Neural cell (in vitro differentiated cells): ENCODE measurements at regions not wholly inside any gene's neighbourhood (a gene's known extent, or its start where the extent isn't known, plus 50 kb on each side); places are given as distances from the start of the nearest gene placed in this dataset.

Experiments
- H2AFZ ChIP-seq: fragments of 200-600, 300-800 bp; sonication (generic), shearing (Covaris generic); 2 replicates; pipeline ENCODE4 v1.6.0; 2014; ENCODE audit warnings: low read depth, mild to moderate bottlenecking, antibody characterized with exemption, low read length, moderate library complexity
- H3F3A ChIP-seq: fragments of 200-600 bp; shearing (Covaris generic); 2 replicates; pipeline ENCODE4 v1.6.1; 2016; ENCODE audit warnings: mild to moderate bottlenecking, moderate library complexity, mixed read lengths, antibody characterized with exemption, low read length; ENCODE audit not compliant: insufficient read depth, poor library complexity, severe bottlenecking
- H3K27ac ChIP-seq: fragments of 200-600, 300-800 bp; sonication (generic), shearing (Covaris generic); 2 replicates; pipeline ENCODE4 v1.5.1; 2014; ENCODE audit warnings: mild to moderate bottlenecking, low read length, moderate library complexity
- H3K27me3 ChIP-seq: fragments of 300-800, 200-600 bp; sonication (generic), shearing (Covaris generic); 2 replicates; pipeline ENCODE4 v1.6.0; 2014; ENCODE audit warnings: mild to moderate bottlenecking, low read depth, low read length, moderate library complexity; ENCODE audit not compliant: insufficient read depth
- H3K36me3 ChIP-seq: fragments of 300-800, 200-600 bp; sonication (generic), shearing (Covaris generic); 2 replicates; pipeline ENCODE4 v1.5.1; 2014; ENCODE audit warnings: mild to moderate bottlenecking, antibody characterized with exemption, low read length, moderate library complexity; ENCODE audit not compliant: insufficient read depth
- H3K4me2 ChIP-seq: fragments of 300-800, 200-600 bp; sonication (generic), shearing (Covaris generic); 2 replicates; pipeline ENCODE4 v1.6.0; 2014; ENCODE audit warnings: mild to moderate bottlenecking, low read length
- H3K4me3 ChIP-seq: fragments of 300-800, 200-600 bp; sonication (generic), shearing (Covaris generic); 2 replicates; pipeline ENCODE4 v1.5.1; 2014; ENCODE audit warnings: mild to moderate bottlenecking, low read length, moderate library complexity
- H3K79me2 ChIP-seq: fragments of 200-600 bp; shearing (Covaris generic); replicated peaks from 2 replicates; pipeline ENCODE4 v1.6.0; 2014; ENCODE audit warnings: mild to moderate bottlenecking, low read length, moderate library complexity; ENCODE audit not compliant: insufficient read depth
- H3K9ac ChIP-seq: fragments of 300-800, 200-600 bp; sonication (generic), shearing (Covaris generic); 2 replicates; pipeline ENCODE4 v1.6.1; 2016; ENCODE audit warnings: mild to moderate bottlenecking, low read length, mixed read lengths
- H3K9me2 ChIP-seq: fragments of 200-600 bp; shearing (Covaris generic); 2 replicates; pipeline ENCODE4 v1.6.1; 2016; ENCODE audit warnings: mild to moderate bottlenecking, low read length, mixed read lengths; ENCODE audit not compliant: insufficient read depth
- H3K9me3 ChIP-seq: fragments of 200-600, 300-800 bp; sonication (generic), shearing (Covaris generic); 2 replicates; pipeline ENCODE4 v1.6.1; 2016; ENCODE audit warnings: mild to moderate bottlenecking, mixed run types, low read length, moderate library complexity, mixed read lengths
- H4K20me1 ChIP-seq: fragments of 200-600 bp; shearing (Covaris generic); 2 replicates; pipeline ENCODE4 v1.6.1; 2016; ENCODE audit warnings: mild to moderate bottlenecking, mixed run types; ENCODE audit not compliant: insufficient read depth
- EP300 ChIP-seq: fragments of 450-650 bp; conservative IDR thresholded peaks from 2 replicates; pipeline ENCODE4 v1.6.1; 2014; ENCODE audit warnings: antibody characterized with exemption, mild to moderate bottlenecking, moderate library complexity; ENCODE audit not compliant: poor library complexity, severe bottlenecking
- EZH2 ChIP-seq: fragments of 200-600, 300-800 bp; shearing (Covaris generic), sonication (generic); IDR thresholded peaks from 2 replicates; pipeline ENCODE4 v1.6.1; 2014; ENCODE audit warnings: antibody characterized with exemption, low read length, borderline replicate concordance, mild to moderate bottlenecking; ENCODE audit not compliant: insufficient read depth, poor library complexity, severe bottlenecking
- MXI1 ChIP-seq: fragments of 450-650 bp; conservative IDR thresholded peaks from 2 replicates; pipeline ENCODE4 v1.6.1; 2014; ENCODE audit warnings: antibody characterized with exemption, mild to moderate bottlenecking; ENCODE audit not compliant: poor library complexity, severe bottlenecking
- POLR2AphosphoS5 ChIP-seq: IDR thresholded peaks from 2 replicates; pipeline ENCODE4 v1.6.1; 2012
- RAD21 ChIP-seq: fragments of 450-650 bp; conservative IDR thresholded peaks from 2 replicates; pipeline ENCODE4 v1.6.1; 2014; ENCODE audit warnings: antibody characterized with exemption, mild to moderate bottlenecking, moderate library complexity
- SMC3 ChIP-seq: fragments of 450-650 bp; conservative IDR thresholded peaks from 2 replicates; pipeline ENCODE4 v1.6.1; 2014; ENCODE audit warnings: antibody characterized with exemption, mild to moderate bottlenecking, moderate library complexity; ENCODE audit not compliant: poor library complexity
- TAF1 ChIP-seq: IDR thresholded peaks from 2 replicates; pipeline ENCODE4 v1.6.1; 2012; ENCODE audit warnings: low read depth
- TF ChIP-seq, protein P1 (sequence below): fragments of 450-650 bp; IDR thresholded peaks from 2 replicates; pipeline ENCODE4 v1.5.1; 2014; ENCODE audit warnings: antibody characterized with exemption, mild to moderate bottlenecking, moderate library complexity; ENCODE audit not compliant: poor library complexity, severe bottlenecking
- TF ChIP-seq, protein P2 (sequence below): IDR thresholded peaks from 2 replicates; pipeline ENCODE4 v1.6.1; 2012; ENCODE audit warnings: borderline replicate concordance

DNA sequence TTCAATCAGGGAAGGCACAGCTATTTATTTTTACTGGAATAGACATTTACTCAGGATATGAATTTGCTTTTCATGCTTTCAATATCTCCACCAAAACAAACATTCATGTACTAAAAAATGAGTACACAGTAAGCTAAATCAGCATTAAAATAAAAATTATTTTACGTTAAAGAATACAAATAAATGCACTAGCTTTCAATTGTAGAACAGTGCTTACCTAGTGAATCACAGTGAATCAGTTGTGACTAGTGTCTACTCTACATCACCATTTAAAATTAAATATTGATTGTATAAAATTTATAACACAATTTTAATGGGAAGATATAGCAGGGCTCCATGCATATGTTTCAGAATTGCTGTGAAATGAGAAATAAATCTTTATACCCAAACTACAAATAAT lies 929.6 kb upstream of the ATXN8OS start:
- Histone ChIP-seq H3K4me2 (no peak overlapping the region), H3F3A (peaks cover 5% of the 10 kb centered on the region), H3K9me3 (no peaks in the 10 kb centered on the region), H3K9me2 (no peaks in the 10 kb centered on the region), H3K9ac (no peak overlapping the region), H4K20me1 (no peaks in the 10 kb centered on the region), H3K36me3 (no peaks in the 10 kb centered on the region), H3K79me2 (no peaks in the 10 kb centered on the region), H3K4me3 (no peak overlapping the region), H2AFZ (no peak overlapping the region), H3K27me3 (no peaks in the 10 kb centered on the region), H3K27ac (no peak overlapping the region)
- TF ChIP-seq, protein P1, sequence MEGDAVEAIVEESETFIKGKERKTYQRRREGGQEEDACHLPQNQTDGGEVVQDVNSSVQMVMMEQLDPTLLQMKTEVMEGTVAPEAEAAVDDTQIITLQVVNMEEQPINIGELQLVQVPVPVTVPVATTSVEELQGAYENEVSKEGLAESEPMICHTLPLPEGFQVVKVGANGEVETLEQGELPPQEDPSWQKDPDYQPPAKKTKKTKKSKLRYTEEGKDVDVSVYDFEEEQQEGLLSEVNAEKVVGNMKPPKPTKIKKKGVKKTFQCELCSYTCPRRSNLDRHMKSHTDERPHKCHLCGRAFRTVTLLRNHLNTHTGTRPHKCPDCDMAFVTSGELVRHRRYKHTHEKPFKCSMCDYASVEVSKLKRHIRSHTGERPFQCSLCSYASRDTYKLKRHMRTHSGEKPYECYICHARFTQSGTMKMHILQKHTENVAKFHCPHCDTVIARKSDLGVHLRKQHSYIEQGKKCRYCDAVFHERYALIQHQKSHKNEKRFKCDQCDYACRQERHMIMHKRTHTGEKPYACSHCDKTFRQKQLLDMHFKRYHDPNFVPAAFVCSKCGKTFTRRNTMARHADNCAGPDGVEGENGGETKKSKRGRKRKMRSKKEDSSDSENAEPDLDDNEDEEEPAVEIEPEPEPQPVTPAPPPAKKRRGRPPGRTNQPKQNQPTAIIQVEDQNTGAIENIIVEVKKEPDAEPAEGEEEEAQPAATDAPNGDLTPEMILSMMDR, result no peak

DNA sequence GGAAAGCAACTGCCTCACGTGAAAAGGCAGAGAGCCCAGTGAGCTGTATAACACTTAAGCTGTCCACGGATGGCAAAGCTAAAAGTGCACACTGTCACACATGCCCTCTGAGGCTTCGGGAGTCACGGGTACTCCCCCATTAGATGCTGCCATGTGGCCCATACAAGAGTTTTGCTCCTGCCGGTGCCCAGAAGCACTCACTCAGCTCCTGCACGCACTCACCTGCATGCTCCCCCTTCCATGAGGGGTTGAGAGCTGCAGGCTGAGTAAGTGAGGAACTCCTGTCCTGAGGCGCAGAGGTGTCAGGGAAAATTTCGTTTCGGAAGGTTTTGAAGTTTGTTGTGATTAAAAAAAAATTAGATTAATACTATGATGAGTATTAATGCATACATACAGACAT lies 939.2 kb upstream of the ATXN8OS start:
- Histone ChIP-seq H3K4me3 (no peak overlapping the region), H3K9me2 (no peaks in the 10 kb centered on the region), H3K9me3 (peaks cover 8% of the 10 kb centered on the region), H4K20me1 (no peaks in the 10 kb centered on the region), H3K27ac (no peak overlapping the region), H3K4me2 (no peak overlapping the region), H3K9ac (no peak overlapping the region), H3F3A (no peaks in the 10 kb centered on the region), H3K36me3 (no peaks in the 10 kb centered on the region), H2AFZ (no peak overlapping the region), H3K79me2 (no peaks in the 10 kb centered on the region), H3K27me3 (no peaks in the 10 kb centered on the region)
- TF ChIP-seq MXI1, result no peak
- TF ChIP-seq TAF1, result no peak
- TF ChIP-seq, protein P2, sequence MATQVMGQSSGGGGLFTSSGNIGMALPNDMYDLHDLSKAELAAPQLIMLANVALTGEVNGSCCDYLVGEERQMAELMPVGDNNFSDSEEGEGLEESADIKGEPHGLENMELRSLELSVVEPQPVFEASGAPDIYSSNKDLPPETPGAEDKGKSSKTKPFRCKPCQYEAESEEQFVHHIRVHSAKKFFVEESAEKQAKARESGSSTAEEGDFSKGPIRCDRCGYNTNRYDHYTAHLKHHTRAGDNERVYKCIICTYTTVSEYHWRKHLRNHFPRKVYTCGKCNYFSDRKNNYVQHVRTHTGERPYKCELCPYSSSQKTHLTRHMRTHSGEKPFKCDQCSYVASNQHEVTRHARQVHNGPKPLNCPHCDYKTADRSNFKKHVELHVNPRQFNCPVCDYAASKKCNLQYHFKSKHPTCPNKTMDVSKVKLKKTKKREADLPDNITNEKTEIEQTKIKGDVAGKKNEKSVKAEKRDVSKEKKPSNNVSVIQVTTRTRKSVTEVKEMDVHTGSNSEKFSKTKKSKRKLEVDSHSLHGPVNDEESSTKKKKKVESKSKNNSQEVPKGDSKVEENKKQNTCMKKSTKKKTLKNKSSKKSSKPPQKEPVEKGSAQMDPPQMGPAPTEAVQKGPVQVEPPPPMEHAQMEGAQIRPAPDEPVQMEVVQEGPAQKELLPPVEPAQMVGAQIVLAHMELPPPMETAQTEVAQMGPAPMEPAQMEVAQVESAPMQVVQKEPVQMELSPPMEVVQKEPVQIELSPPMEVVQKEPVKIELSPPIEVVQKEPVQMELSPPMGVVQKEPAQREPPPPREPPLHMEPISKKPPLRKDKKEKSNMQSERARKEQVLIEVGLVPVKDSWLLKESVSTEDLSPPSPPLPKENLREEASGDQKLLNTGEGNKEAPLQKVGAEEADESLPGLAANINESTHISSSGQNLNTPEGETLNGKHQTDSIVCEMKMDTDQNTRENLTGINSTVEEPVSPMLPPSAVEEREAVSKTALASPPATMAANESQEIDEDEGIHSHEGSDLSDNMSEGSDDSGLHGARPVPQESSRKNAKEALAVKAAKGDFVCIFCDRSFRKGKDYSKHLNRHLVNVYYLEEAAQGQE, result no peak
- TF ChIP-seq, protein P1, result no peak
- TF ChIP-seq RAD21, result no peak

DNA sequence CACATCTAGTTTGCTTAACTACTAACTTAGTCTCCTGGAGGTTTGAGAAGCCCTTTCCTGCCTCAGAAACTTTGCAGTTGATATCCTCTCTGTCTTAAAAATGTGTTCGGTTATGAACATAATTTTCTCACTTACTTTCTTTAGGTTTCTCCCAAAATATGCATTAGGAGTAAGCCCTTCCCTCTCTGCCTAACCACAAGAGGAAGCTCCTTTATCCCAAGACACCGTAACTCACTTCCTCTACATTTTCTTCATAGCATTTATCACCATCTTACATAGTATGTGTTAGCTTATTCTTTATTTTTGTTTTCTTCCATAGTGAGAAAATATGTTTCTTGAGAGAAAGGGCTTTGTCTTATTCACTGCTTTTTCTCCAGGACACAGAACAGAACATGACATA lies 952.5 kb upstream of the ATXN8OS start:
- Histone ChIP-seq H2AFZ (no peak overlapping the region), H3K27ac (no peak overlapping the region), H3K36me3 (no peaks in the 10 kb centered on the region), H3K9me2 (no peaks in the 10 kb centered on the region), H3K4me3 (no peak overlapping the region), H3K27me3 (no peaks in the 10 kb centered on the region), H3K9me3 (no peaks in the 10 kb centered on the region), H3K4me2 (no peak overlapping the region), H4K20me1 (no peaks in the 10 kb centered on the region), H3K9ac (no peak overlapping the region), H3F3A (no peaks in the 10 kb centered on the region), H3K79me2 (no peaks in the 10 kb centered on the region)
- TF ChIP-seq MXI1, result no peak
- no peak for TF ChIP-seq EP300
- TF ChIP-seq, protein P2, result no peak
- no peak for TF ChIP-seq RAD21
- TF ChIP-seq POLR2AphosphoS5, result no peak
- no peak for TF ChIP-seq EZH2
- TF ChIP-seq SMC3, result no peak
- TF ChIP-seq TAF1, result no peak
